HFFc6 (cell line): ENCODE measurements at regions not wholly inside any gene's neighbourhood (a gene's known extent, or its start where the extent isn't known, plus 50 kb on each side); places are given as distances from the start of the nearest gene placed in this dataset.

Source experiments
- DNase-seq: peaks from one replicate; pipeline ENCODE4 v3.0.0-alpha.2; 2018
- H3K27ac Mint-ChIP-seq: 2 replicates; pipeline ENCODE4 v1.8.0; 2020; ENCODE audit warnings: mild to moderate bottlenecking, mixed read lengths
- H3K27me3 Mint-ChIP-seq: 2 replicates; pipeline ENCODE4 v1.8.0; 2021; ENCODE audit warnings: mild to moderate bottlenecking, moderate library complexity, mixed read lengths; ENCODE audit not compliant: insufficient read depth
- H3K36me3 Mint-ChIP-seq: 2 replicates; pipeline ENCODE4 v1.8.0; 2021; ENCODE audit warnings: low read depth, mixed read lengths
- H3K4me1 Mint-ChIP-seq: 2 replicates; pipeline ENCODE4 v1.8.0; 2020; ENCODE audit warnings: low read depth, mixed read lengths
- H3K4me3 Mint-ChIP-seq: 2 replicates; pipeline ENCODE4 v1.8.0; 2020; ENCODE audit warnings: mild to moderate bottlenecking, moderate library complexity, mixed read lengths
- H3K9me3 Mint-ChIP-seq: 2 replicates; pipeline ENCODE4 v1.8.0; 2020; ENCODE audit warnings: mild to moderate bottlenecking, mixed read lengths
- CTCF ChIP-seq: fragments of 200-600 bp; sonication (generic); IDR thresholded peaks from 2 replicates; pipeline ENCODE4 v1.5.0; 2021; ENCODE audit warnings: antibody characterized with exemption, mild to moderate bottlenecking

GRCh38 chr13:50594276-50595051 lies 249.0 kb downstream of the DLEU7 start:
- H3K4me1 Mint-ChIP-seq = peaks cover 36% of the 10 kb centered on the region
- H3K27me3 Mint-ChIP-seq = peaks cover 19% of the 10 kb centered on the region
- no peak overlapping the region for H3K27ac Mint-ChIP-seq
- TF ChIP-seq CTCF = no peak
- DNase-seq = no peak
- no peaks in the 10 kb centered on the region for H3K9me3 Mint-ChIP-seq
- H3K4me3 Mint-ChIP-seq = no peak overlapping the region
- no peaks in the 10 kb centered on the region for H3K36me3 Mint-ChIP-seq

- Mint-ChIP-seq H3K27me3 (peaks cover 19% of the 10 kb centered on the region), H3K4me3 (no peak overlapping the region), H3K4me1 (peaks cover 29% of the 10 kb centered on the region), H3K9me3 (no peaks in the 10 kb centered on the region), H3K27ac (no peak overlapping the region), H3K36me3 (no peaks in the 10 kb centered on the region)
- no peak for TF ChIP-seq CTCF
- no peak for DNase-seq
Measured at GRCh38 chr13:50595196-50595595, 248.3 kb downstream of the DLEU7 start.

- no peak overlapping the region for H3K27ac Mint-ChIP-seq
- H3K27me3 Mint-ChIP-seq = peaks cover 19% of the 10 kb centered on the region
- no peaks in the 10 kb centered on the region for H3K9me3 Mint-ChIP-seq
- H3K4me3 Mint-ChIP-seq = no peak overlapping the region
- DNase-seq = no peak
- no peaks in the 10 kb centered on the region for H3K36me3 Mint-ChIP-seq
- no peak for TF ChIP-seq CTCF
- peaks cover 21% of the 10 kb centered on the region for H3K4me1 Mint-ChIP-seq
Measured at GRCh38 chr13:50596156-50596555, 247.3 kb downstream of the DLEU7 start.

GRCh38 chr13:50596776-50597203 lies 246.7 kb downstream of the DLEU7 start:
- no peak overlapping the region for H3K4me3 Mint-ChIP-seq
- no peak overlapping the region for H3K27ac Mint-ChIP-seq
- DNase-seq = no peak
- no peak for TF ChIP-seq CTCF
- peaks cover 15% of the 10 kb centered on the region for H3K4me1 Mint-ChIP-seq
- no peaks in the 10 kb centered on the region for H3K9me3 Mint-ChIP-seq
- peaks cover 19% of the 10 kb centered on the region for H3K27me3 Mint-ChIP-seq
- H3K36me3 Mint-ChIP-seq = no peaks in the 10 kb centered on the region

GRCh38 chr13:50598338-50598737 lies 245.2 kb downstream of the DLEU7 start:
- no peak for DNase-seq
- H3K27me3 Mint-ChIP-seq = peaks cover 22% of the 10 kb centered on the region
- peaks cover 5% of the 10 kb centered on the region for H3K4me1 Mint-ChIP-seq
- no peaks in the 10 kb centered on the region for H3K9me3 Mint-ChIP-seq
- H3K36me3 Mint-ChIP-seq = no peaks in the 10 kb centered on the region
- H3K27ac Mint-ChIP-seq = no peak overlapping the region
- no peak for TF ChIP-seq CTCF
- no peak overlapping the region for H3K4me3 Mint-ChIP-seq
